ENCODE measurements at regions not wholly inside any gene's neighbourhood (a gene's known extent, or its start where the extent isn't known, plus 50 kb on each side); places are given as distances from the start of the nearest gene placed in this dataset.
"Not testable (repeated sequence)": the region's sequence is repeated elsewhere in the genome, so short reads cannot be mapped to it uniquely, and the experiment has no call there.

DNA sequence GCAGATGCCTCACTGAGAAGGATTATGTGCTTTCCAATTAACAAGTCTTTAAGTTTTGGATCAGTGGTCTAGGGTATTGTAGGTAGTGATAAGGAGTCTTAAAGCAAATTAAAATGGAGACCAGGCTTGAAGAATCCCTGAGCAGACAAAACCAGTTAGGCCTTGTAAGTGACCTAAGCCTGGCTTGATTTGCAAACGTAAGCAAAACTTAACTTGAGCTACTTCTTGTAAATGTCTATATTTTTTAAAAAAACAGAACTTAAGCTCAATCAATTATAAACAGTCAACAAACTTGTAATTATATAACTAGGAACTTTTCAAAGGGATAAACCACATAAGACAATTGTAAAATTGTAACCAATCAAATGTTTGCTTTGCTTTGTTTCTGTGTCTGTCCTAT, 72.7 kb upstream of the NALF2 start:
- no peak for DNase-seq

GRCh38 chrX:69430785-69431184, 73.3 kb upstream of the NALF2 start:
- DNase-seq: no peak

- DNase-seq: no peak
Observed at GRCh38 chrX:69429339-69430015, 74.6 kb upstream of the NALF2 start.

DNA sequence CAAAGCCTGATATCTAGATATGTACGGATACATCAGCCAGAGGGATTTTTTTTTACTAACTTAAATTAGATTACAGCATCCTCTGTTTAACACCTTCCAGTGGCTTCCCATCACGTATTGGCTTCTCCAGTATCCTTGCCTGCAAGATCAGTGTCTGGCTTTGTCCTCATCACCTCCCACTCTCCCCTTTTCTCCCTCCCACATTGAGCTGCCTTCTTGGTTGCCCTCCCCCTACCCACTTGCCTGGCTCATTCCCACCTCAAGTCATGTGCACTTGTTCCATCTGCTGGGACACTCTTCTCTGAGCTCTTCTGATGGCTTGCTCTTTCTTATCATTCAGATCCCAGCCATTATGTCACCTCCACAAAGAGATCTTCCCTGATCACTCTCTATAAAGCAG, 75.9 kb upstream of the NALF2 start:
- DNase-seq: no peak

- no peak for DNase-seq
Observed at GRCh38 chrX:69424910-69425309, 79.2 kb upstream of the NALF2 start.

DNA sequence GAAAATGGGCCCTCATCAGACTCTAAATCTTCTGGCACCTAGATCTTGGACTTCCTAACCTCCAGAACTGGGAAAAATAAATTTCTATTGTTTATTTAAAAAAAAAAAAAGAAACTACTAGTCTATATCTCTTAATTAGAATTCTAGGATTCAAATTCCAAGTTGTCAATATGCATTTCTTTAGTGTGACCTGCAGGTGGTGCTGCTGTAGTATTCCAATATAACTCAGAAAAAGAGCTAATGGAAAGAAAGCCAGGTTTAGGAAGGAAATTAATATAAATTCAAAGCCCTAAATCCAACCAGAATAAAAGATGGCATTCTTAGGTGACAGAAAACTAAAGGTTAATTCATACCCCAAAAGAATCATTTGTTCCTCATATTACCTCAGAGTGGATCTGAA, 80.0 kb upstream of the NALF2 start:
- DNase-seq: peak in 1 of 2 donors; percentile 2

- DNase-seq: not testable (repeated sequence)
Observed at GRCh38 chrX:69422208-69422607, 81.9 kb upstream of the NALF2 start.

GRCh38 chrX:69415698-69416097, 88.4 kb upstream of the NALF2 start:
- no peak for DNase-seq

- no peak for DNase-seq
Observed at GRCh38 chrX:69412661-69413060, 91.5 kb upstream of the NALF2 start.

DNA sequence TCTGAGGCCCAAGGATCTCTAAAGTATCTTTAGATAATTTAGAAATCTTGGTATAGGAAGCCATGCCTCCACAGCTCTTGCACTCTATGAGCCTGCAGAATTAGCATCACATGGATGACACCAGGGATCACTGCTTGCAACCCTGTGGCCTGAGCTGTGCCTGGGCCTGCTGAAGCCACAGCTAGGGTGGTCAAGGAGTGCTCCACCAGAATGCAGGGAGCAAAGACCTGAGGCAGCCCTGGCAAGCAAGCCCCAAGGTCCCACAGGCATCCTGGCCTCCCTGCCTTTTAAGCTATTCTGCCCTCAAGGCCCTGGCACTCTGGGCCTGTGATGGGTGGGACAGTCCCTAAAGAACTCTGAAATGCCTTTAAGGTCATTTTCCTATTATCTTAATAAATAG, 105.2 kb upstream of the NALF2 start:
- no peak for DNase-seq

DNA sequence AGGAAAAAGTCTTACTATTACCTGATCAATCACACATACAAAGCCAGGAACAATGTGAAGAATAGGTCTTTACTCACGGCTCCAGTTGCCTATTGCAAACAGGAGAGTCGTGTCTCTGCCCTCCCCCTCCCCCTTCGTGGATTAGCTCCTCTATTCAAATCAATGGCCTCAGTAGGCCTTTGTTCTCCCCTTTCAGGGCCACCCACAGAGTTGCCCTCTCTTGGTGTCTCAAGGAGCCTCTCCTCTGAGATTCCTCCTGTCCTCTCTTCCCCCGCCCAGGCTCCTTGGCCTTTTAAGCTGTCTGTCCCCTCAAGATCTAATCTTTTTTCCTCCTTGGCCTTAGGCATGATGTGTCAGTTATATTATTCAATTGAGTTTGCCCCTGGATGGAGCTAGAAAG, 107.2 kb upstream of the NALF2 start:
- DNase-seq: no peak

- DNase-seq: no peak
Observed at GRCh38 chrX:69395306-69395705, 108.8 kb upstream of the NALF2 start.

DNA sequence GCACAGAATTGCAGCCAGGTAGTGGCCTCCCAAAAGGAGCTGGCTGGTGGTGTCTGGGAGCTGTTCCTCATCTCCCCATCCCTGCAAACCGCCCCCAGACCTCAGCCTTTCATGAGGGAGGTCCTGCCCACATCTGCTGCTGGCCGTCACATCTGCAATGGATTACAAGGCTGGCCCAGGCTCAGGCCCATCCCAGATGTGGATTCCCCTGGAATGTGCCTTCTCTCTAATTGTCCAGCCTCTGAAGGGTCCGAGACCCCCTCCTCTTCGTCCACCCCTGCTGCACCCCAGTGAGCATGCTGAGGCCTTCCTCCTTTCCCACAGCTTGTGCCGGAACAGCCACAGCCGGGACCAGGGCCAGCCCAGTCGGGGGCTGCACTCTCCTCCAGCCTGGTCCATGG, 115.0 kb upstream of the NALF2 start:
- no peak for DNase-seq

DNA sequence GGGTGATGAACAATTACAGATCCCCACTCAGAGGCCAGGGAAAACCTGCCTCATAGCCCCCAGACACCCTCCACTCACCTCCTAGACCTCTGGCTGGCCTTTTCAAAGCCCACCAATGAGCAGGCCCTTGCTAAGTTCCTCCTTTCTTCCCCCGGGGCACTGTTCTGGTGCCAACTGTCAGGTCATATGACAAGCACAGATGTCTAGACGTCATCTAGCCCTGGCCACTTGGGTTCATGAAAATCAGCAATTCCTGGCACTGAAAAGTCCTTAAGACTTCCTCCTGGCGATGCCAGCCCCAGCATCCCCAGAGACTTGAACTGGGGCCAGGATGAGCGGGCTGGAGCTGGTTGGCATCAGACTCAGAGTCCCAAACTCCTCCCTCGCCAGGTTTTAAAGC, 115.6 kb upstream of the NALF2 start:
- no peak for DNase-seq

- DNase-seq: peak; percentile 12 to 48
Observed at GRCh38 chrX:69387567-69388487, 116.3 kb upstream of the NALF2 start.

DNA sequence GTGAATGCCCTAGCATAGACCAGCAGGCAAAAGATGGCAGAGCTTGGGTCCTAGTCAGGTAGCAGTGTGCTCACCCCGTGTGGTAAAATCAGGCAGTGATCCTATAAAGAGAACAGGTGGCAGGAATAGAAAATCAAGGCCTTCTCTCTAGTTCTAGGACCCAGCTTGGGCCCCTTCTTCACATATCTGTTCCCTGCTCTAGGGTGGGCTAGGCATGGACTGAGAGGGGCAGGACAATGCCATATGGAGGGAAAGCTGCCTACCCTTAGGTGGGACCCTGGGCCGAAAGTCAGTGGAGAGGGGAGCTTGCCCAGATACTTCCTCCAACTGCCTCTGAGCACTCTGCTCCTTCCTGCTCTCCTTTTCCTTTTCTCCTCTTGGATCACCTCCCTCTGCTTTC, 117.4 kb upstream of the NALF2 start:
- no peak for DNase-seq

GRCh38 chrX:69379412-69379811, 124.7 kb upstream of the NALF2 start:
- DNase-seq: no peak

- DNase-seq: no peak
Observed at GRCh38 chrX:69374569-69374968, 129.6 kb upstream of the NALF2 start.

GRCh38 chrX:69372435-69372834, 131.7 kb upstream of the NALF2 start:
- DNase-seq: no peak

- DNase-seq: no peak
Observed at GRCh38 chrX:69371159-69371558, 133.0 kb upstream of the NALF2 start.

GRCh38 chrX:69369999-69370398, 134.1 kb upstream of the NALF2 start:
- no peak for DNase-seq

DNA sequence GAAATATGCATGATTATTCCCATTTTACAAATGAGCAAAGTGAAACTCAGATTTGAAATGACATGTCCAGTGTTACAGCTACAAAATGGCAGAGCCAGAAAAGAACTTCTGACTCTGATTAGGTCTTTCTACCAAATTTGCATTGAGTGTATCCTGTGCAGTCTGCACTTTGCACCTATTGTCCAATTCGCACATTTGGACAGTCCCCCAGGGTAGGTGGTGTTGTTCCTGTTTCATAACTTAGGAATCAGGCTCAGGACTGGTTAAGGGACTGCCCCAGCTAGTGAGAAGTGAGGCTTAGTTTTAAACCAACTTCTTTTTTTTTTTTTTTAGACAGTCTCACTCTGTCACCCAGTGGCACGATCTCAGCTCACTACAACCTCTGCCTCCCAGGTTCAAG, 137.9 kb upstream of the NALF2 start:
- DNase-seq: no peak

DNA sequence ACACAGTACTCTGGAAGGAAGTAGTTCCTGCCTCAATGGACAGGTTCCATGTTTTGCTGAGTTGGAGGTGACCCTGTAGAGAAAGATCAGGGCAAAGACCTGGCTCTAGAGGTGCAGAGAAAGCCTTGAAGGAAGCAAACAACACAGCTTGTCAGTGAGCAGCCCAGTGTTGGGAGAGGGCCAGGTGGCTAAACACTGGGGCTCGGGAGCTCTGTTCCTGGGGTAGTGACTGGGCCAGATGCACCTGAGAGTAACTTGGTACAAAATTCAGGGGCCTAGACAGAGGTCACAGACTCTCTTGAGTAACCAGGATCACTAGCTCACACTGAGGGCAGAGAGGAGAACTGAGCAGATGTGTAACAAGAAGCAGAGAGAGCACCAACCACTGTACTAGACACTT, 138.4 kb upstream of the NALF2 start:
- DNase-seq: no peak

- DNase-seq: no peak
Observed at GRCh38 chrX:69365349-69365748, 138.8 kb upstream of the NALF2 start.
